Choroid plexus epithelial cell (primary cell): ENCODE measurements at regions not wholly inside any gene's neighbourhood (a gene's known extent, or its start where the extent isn't known, plus 50 kb on each side); places are given as distances from the start of the nearest gene placed in this dataset.

Source experiments
- DNase-seq: peaks from one replicate; pipeline ENCODE4 v3.0.0-alpha.2; 2010; ENCODE audit warnings: low read depth
- H3K4me3 ChIP-seq: 2 replicates; pipeline ENCODE4 v1.5.1; 2011; ENCODE audit warnings: low read depth, mild to moderate bottlenecking, control low read depth, low read length, moderate library complexity
- TF ChIP-seq, protein P1 (sequence below): conservative IDR thresholded peaks from 2 replicates; pipeline ENCODE4 v1.5.1; 2011; ENCODE audit warnings: low read depth, mild to moderate bottlenecking, control low read depth, inconsistent platforms, low read length, moderate library complexity

DNA sequence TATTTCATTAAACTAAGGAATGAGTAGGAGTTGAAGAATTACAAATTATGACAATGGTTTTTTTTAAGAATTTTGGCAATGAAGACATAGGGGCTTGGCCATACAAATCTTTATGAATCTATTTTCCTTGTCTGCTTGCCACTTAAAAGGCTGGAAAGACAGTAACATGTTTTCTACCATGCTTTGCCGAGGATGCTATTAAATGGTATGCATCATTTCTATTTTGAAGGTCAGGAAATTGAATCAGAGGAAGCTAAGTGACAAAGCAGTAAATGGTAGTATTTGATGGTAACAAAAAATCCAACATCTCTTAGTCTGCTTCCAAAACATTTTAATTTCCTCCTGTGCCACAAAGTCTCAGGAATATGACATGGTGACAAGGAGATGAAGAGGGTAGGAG, 287.2 kb downstream of the RFPL4B start:
- TF ChIP-seq, protein P1, sequence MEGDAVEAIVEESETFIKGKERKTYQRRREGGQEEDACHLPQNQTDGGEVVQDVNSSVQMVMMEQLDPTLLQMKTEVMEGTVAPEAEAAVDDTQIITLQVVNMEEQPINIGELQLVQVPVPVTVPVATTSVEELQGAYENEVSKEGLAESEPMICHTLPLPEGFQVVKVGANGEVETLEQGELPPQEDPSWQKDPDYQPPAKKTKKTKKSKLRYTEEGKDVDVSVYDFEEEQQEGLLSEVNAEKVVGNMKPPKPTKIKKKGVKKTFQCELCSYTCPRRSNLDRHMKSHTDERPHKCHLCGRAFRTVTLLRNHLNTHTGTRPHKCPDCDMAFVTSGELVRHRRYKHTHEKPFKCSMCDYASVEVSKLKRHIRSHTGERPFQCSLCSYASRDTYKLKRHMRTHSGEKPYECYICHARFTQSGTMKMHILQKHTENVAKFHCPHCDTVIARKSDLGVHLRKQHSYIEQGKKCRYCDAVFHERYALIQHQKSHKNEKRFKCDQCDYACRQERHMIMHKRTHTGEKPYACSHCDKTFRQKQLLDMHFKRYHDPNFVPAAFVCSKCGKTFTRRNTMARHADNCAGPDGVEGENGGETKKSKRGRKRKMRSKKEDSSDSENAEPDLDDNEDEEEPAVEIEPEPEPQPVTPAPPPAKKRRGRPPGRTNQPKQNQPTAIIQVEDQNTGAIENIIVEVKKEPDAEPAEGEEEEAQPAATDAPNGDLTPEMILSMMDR: no peak
- no peak for DNase-seq
- no peak overlapping the region for H3K4me3 ChIP-seq

DNA sequence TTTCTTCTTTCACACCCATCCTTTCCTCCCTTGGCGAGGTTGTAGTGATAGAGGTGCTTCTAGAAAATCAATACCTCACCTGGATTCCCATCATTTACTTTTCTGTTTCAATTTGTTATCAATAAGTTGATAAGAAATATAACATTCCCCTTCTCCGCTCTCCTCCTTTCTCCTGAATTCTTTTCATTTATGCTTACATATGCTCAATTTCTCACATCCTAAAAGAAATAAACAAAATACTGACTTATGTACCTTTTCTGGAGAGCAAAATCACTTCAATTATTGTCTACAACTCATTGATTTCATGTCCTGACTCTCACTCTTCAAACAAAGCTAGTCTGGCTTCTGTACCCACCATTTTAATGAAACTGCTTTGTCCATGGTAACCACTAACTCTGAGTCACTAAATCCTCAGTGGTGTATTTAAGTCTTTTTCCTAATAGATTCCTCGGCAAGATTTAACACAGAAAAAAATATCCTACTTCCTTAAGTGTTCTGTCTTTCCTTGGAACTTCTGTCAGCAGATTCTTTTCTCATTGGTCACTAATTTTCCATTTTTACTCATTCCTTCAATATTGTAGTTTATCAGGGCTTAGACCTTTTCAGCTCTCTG, 289.6 kb downstream of the RFPL4B start:
- peak; percentile 53 for DNase-seq
- no peak overlapping the region for H3K4me3 ChIP-seq
- TF ChIP-seq, protein P1: no peak

DNA sequence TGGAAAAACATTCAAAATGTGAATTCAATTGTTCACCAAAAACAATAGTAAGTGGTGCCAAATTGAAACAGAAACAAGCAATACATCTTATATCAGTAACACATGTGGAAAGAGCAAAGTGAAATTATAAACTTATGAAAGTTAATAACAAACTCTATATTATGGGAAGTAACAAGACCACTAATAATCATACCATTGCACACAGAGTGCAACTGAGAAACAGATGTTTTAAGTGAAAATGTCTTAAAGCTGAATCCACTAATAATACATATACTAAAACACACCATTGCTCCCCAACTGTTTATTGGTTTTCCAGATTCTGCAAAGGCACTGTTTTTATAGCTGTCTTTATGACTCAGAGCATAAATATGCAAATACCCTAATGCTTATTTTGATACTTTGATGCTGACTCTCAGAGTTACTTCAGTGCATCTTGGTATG, 292.3 kb downstream of the RFPL4B start:
- TF ChIP-seq, protein P1: no peak
- DNase-seq: peak; percentile 70

DNA sequence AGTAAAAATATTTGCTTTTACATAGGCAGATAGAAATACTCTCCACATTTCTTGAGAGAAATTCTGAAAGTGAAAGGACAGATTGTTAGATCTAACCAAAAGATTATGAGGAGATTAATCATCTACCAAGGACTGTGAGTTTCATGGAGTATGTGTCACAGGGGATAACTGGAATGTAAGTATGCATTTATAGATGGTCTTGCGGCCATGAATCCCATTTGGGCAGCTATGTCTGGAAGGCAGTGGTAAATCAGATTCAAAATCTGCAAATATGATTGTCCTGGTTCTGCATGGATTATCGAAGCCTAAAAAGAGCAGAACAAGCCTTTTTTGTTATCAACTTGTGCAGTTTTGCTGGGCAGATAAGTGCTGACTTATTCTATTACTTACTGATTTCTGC, 293.8 kb downstream of the RFPL4B start:
- peak; percentile 79 for DNase-seq
- H3K4me3 ChIP-seq: no peak overlapping the region
- TF ChIP-seq, protein P1: no peak

More for the DNA sequence above, 292.3 kb downstream of the RFPL4B start:
- H3K4me3 ChIP-seq: no peak overlapping the region

DNA sequence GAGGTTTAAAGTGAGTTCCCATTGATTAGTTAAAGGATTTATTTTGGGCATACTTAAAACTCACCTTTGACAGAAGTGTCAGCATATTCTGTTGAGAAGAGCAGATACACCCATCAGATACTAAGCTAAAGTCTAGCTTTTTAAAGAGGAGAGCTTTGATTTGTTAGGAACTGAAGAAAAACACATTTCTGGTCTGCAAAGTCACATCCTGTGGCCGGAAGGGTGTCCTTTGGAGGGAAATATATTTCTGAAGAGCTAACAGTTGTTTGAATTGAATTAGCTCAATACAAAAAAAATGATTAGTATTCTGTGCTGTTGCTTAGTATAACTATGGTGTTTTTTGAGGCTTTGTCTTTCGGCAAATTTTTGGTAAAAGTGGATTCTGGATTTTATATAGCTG, 302.7 kb downstream of the RFPL4B start:
- no peak for DNase-seq
- no peak overlapping the region for H3K4me3 ChIP-seq
- TF ChIP-seq, protein P1: no peak

DNA sequence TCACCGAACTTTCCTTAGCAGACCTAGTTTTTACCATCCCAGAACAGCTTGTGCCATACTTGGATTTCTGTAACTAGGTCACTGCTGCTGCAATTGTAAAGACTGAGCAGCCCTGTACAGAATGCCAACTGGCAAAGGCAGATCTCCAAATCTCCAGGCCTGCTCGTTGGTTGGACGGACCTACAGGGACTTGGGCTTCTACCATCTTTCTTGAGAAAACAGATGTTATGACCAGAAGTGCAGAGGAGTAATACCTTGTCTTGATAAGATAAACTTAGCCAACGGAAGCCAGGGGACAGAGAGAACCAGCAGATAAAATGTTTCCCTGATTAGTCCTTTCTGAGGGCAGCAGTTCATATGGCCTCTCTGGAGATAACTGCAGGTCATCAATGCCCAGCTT, 304.1 kb downstream of the RFPL4B start:
- TF ChIP-seq, protein P1: no peak
- DNase-seq: no peak
- H3K4me3 ChIP-seq: no peak overlapping the region

DNA sequence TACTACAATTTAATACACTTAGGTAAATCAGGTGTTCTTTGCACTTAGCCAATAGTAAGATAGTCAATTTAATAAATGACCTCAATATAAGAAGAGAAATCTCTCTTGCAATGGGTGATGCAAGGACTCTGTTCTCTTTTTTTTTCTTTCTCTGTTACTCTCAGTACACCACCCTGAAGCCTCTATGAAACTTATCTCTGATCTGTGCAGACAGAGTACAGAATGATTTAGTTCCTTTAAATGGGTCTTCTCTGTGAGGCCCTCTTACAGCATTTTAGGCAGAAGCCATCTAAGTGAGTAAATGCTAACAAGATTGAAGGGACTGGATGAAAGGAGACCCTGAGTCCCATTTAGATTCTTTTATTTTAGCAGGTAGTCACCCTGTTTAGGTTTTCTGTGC, 312.8 kb downstream of the RFPL4B start:
- no peak overlapping the region for H3K4me3 ChIP-seq
- no peak for DNase-seq
- TF ChIP-seq, protein P1: no peak
